ENCODE measurements at regions not wholly inside any gene's neighbourhood (a gene's known extent, or its start where the extent isn't known, plus 50 kb on each side); places are given as distances from the start of the nearest gene placed in this dataset.

DNA sequence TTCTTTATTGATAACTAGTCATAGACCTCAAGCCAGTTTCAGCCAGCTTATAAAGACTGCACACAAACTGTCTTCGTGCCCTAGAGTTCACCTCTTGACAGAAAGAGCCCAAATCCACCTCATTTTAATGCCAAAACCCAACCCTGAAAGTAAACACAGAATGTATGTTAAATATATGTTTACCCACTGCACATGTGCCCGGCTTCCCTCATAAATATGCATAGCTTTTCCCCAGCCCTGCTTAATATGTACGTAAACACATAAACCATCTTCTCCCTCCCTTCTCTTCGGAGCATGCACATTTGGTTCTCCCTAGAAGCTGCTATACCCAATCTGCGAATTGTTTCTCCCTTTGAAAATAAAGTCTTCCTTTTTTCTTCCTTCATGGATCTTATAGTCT lies 73.9 kb upstream of the XIRP2 start:
- H3K4me1 Mint-ChIP-seq: no peaks in the 10 kb centered on the region
- H4K20me1 ChIP-seq (ENCODE audit: insufficient read depth, low read length): no peaks in the 10 kb centered on the region
- H3K9me3 ChIP-seq (replicated peaks in 1 of 2; ENCODE audit: control insufficient read depth in 1 of 2, insufficient read depth in 1 of 2, low read length in 2 of 2): peaks cover 0 to 6% of the 10 kb centered on the region in 2 donors
- no peak overlapping the region for H2AFZ ChIP-seq (ENCODE audit: insufficient read depth, low read depth, low read length, poor library complexity, severe bottlenecking)
- no peaks in the 10 kb centered on the region for H3K27me3 Mint-ChIP-seq (ENCODE audit: low read depth in 3 of 3)
- intact Hi-C loops (cut with micrococcal nuclease): no loop called here
- H3K27ac Mint-ChIP-seq: no peak overlapping the region
- no peak overlapping the region for H3K4me3 ChIP-seq (replicated peaks in 1 of 3; ENCODE audit: low read depth in 2 of 3, low read length in 3 of 3)
- WGBS (ENCODE audit: insufficient coverage): 89% methylated on average over 2 of the region's 5 CpGs
- no peak overlapping the region for H3K27ac ChIP-seq (ENCODE audit: low read depth in 1 of 2, low read length in 2 of 2)
- H3K4me3 Mint-ChIP-seq: no peak overlapping the region
- no peaks in the 10 kb centered on the region for H3K36me3 Mint-ChIP-seq
- no peaks in the 10 kb centered on the region for H3K4me1 ChIP-seq (ENCODE audit: control insufficient read depth in 1 of 2, insufficient read depth in 2 of 2, low read length in 2 of 2)
- no peak overlapping the region for H3K9ac ChIP-seq (ENCODE audit: insufficient read depth, low read length, poor library complexity, severe bottlenecking)
- H3K4me2 ChIP-seq (replicated peaks; ENCODE audit: extremely low read depth, low read length, poor library complexity, severe bottlenecking): no peak overlapping the region
- H3K79me2 ChIP-seq (ENCODE audit: insufficient read depth, low read length): no peaks in the 10 kb centered on the region
- H3K36me3 ChIP-seq (replicated peaks in 1 of 2; ENCODE audit: control insufficient read depth in 1 of 2, insufficient read depth in 2 of 2, low read length in 2 of 2): no peaks in the 10 kb centered on the region
- H3K27me3 ChIP-seq (ENCODE audit: control insufficient read depth in 2 of 2, insufficient read depth in 2 of 2, low read length in 2 of 2): no peaks in the 10 kb centered on the region
- TF ChIP-seq, protein P1, sequence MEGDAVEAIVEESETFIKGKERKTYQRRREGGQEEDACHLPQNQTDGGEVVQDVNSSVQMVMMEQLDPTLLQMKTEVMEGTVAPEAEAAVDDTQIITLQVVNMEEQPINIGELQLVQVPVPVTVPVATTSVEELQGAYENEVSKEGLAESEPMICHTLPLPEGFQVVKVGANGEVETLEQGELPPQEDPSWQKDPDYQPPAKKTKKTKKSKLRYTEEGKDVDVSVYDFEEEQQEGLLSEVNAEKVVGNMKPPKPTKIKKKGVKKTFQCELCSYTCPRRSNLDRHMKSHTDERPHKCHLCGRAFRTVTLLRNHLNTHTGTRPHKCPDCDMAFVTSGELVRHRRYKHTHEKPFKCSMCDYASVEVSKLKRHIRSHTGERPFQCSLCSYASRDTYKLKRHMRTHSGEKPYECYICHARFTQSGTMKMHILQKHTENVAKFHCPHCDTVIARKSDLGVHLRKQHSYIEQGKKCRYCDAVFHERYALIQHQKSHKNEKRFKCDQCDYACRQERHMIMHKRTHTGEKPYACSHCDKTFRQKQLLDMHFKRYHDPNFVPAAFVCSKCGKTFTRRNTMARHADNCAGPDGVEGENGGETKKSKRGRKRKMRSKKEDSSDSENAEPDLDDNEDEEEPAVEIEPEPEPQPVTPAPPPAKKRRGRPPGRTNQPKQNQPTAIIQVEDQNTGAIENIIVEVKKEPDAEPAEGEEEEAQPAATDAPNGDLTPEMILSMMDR (IDR thresholded peaks at IDR 0.05): no peak
- peaks cover 4 to 11% (median 5%) of the 10 kb centered on the region in 7 donors for H3K9me3 Mint-ChIP-seq
- DNase-seq: no peak

DNA sequence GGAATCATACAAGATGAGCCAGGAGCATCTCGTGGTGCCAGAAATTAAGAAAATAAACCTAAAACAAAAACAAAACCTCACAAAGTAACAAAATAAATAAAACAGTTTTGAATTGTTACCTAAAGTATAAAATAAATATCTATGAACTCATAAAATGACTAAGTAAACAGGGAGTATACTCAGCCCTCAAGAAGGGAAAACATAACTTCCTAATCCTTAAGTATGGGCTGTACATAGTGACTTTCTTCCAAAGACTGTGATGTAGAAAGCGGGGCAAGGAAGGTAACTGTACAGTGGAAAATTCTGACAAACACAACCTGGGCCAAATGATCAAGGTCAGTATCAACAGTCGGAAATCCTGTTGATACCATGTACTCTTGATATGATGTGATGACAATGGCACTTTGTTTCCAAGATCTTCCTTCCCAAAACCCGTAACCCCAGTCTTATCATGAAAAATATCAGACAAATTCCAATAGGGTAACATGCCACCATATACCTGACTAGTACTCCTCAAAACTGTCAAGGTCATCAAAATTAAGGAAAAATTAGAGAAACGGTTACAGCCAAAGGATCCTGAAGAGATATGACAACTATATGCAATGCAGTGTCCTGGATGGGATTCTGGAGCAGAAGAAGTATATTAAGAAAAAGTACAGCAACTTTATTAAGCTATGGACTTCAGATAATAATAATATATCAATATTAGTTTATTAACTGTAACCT lies 76.0 kb upstream of the XIRP2 start:
- no peak overlapping the region for H2AFZ ChIP-seq (ENCODE audit: insufficient read depth, low read depth, low read length, poor library complexity, severe bottlenecking)
- peaks cover 0 to 9% (median 5%) of the 10 kb centered on the region in 7 donors for H3K9me3 Mint-ChIP-seq
- H3K9ac ChIP-seq (ENCODE audit: insufficient read depth, low read length, poor library complexity, severe bottlenecking): no peak overlapping the region
- H3K36me3 Mint-ChIP-seq: no peaks in the 10 kb centered on the region
- H3K9me3 ChIP-seq (replicated peaks in 1 of 2; ENCODE audit: control insufficient read depth in 1 of 2, insufficient read depth in 1 of 2, low read length in 2 of 2): peaks cover 0 to 2% of the 10 kb centered on the region in 2 donors
- no peaks in the 10 kb centered on the region for H3K27me3 Mint-ChIP-seq (ENCODE audit: low read depth in 3 of 3)
- no peak for DNase-seq
- no peaks in the 10 kb centered on the region for H3K4me1 ChIP-seq (ENCODE audit: control insufficient read depth in 1 of 2, insufficient read depth in 2 of 2, low read length in 2 of 2)
- H3K4me3 ChIP-seq (replicated peaks in 1 of 3; ENCODE audit: low read depth in 2 of 3, low read length in 3 of 3): no peak overlapping the region
- H3K27me3 ChIP-seq (ENCODE audit: control insufficient read depth in 2 of 2, insufficient read depth in 2 of 2, low read length in 2 of 2): no peaks in the 10 kb centered on the region
- H3K4me2 ChIP-seq (replicated peaks; ENCODE audit: extremely low read depth, low read length, poor library complexity, severe bottlenecking): no peak overlapping the region
- WGBS (ENCODE audit: insufficient coverage): no CpG with 5 or more reads among the region's 5 CpGs
- H3K36me3 ChIP-seq (replicated peaks in 1 of 2; ENCODE audit: control insufficient read depth in 1 of 2, insufficient read depth in 2 of 2, low read length in 2 of 2): no peaks in the 10 kb centered on the region
- TF ChIP-seq, protein P1 (IDR thresholded peaks at IDR 0.05): no peak
- H3K27ac ChIP-seq (ENCODE audit: low read depth in 1 of 2, low read length in 2 of 2): no peak overlapping the region
- H3K79me2 ChIP-seq (ENCODE audit: insufficient read depth, low read length): no peaks in the 10 kb centered on the region
- H4K20me1 ChIP-seq (ENCODE audit: insufficient read depth, low read length): no peaks in the 10 kb centered on the region
- no peak overlapping the region for H3K4me3 Mint-ChIP-seq
- no peaks in the 10 kb centered on the region for H3K4me1 Mint-ChIP-seq
- intact Hi-C loops (cut with micrococcal nuclease): no loop called here
- H3K27ac Mint-ChIP-seq: no peak overlapping the region
